Liver (tissue), 8 donors: ENCODE measurements at regions not wholly inside any gene's neighbourhood (a gene's known extent, or its start where the extent isn't known, plus 50 kb on each side); places are given as distances from the start of the nearest gene placed in this dataset.

Source experiments
- DNase-seq: peaks from one replicate; pipeline ENCODE4 v3.0.0-alpha.2; 2017; ENCODE audit warnings: low spot score
- H3K27ac ChIP-seq, 2 donors: one replicate each; pipeline ENCODE4 v1.7.0; 2013; ENCODE audit warnings: inconsistent platforms in 2 of 2, low read length in 2 of 2, control low read depth in 1 of 2, low read depth in 1 of 2, mild to moderate bottlenecking in 1 of 2
- H3K27me3 ChIP-seq, 4 donors: one replicate each; pipeline versions ENCODE4 v1.6.1 to v1.7.0; 2013; ENCODE audit warnings: low read length in 3 of 4, inconsistent platforms in 1 of 4, mild to moderate bottlenecking in 1 of 4, moderate library complexity in 1 of 4; ENCODE audit not compliant: control insufficient read depth in 4 of 4, insufficient read depth in 4 of 4
- H3K36me3 ChIP-seq, 4 donors: one replicate each; pipeline versions ENCODE4 v1.6.1 to v1.7.0; 2013; ENCODE audit warnings: low read length in 3 of 4, mild to moderate bottlenecking in 3 of 4, low read depth in 1 of 4, moderate library complexity in 1 of 4; ENCODE audit not compliant: control insufficient read depth in 4 of 4, insufficient read depth in 3 of 4
- H3K4me1 ChIP-seq, 4 donors: one replicate each; pipeline versions ENCODE4 v1.6.1 to v1.7.0; 2013; ENCODE audit warnings: low read length in 3 of 4, mild to moderate bottlenecking in 3 of 4, moderate library complexity in 1 of 4; ENCODE audit not compliant: control insufficient read depth in 4 of 4, insufficient read depth in 4 of 4
- H3K4me3 ChIP-seq, 3 donors: one replicate each; pipeline versions ENCODE4 v1.6.1 to v1.7.0; 2013; ENCODE audit warnings: low read length in 3 of 3, control low read depth in 1 of 3, low read depth in 1 of 3, mild to moderate bottlenecking in 1 of 3
- H3K9ac ChIP-seq, 2 donors: one replicate each; pipeline ENCODE4 v1.7.0; 2013; ENCODE audit warnings: low read length in 2 of 2, mild to moderate bottlenecking in 2 of 2, moderate library complexity in 2 of 2, control low read depth in 1 of 2, low read depth in 1 of 2
- H3K9me3 ChIP-seq, 4 donors: one replicate each; pipeline versions ENCODE4 v1.6.1 to v1.7.0; 2013; ENCODE audit warnings: low read length in 3 of 4; ENCODE audit not compliant: control insufficient read depth in 4 of 4
- EGR1 ChIP-seq, 2 donors: IDR thresholded peaks; 2 replicates each; pipeline ENCODE4 v1.6.1; 2016 to 2018; ENCODE audit warnings: antibody characterized with exemption in 2 of 2, low read depth in 2 of 2
- FOXA1 ChIP-seq: IDR thresholded peaks from 2 replicates; pipeline ENCODE4 v1.6.1; 2016; ENCODE audit warnings: antibody characterized with exemption
- FOXA2 ChIP-seq: IDR thresholded peaks from 2 replicates; pipeline ENCODE4 v1.6.1; 2016; ENCODE audit warnings: antibody characterized with exemption
- GABPA ChIP-seq, 2 donors: IDR thresholded peaks in 1 of 2; conservative IDR thresholded peaks in 1 of 2; 2 replicates each; pipeline ENCODE4 v1.6.1; 2016; ENCODE audit warnings: antibody characterized with exemption in 2 of 2, mild to moderate bottlenecking in 1 of 2, moderate library complexity in 1 of 2
- HNF4A ChIP-seq, 2 donors: conservative IDR thresholded peaks; 2 replicates each; pipeline ENCODE4 v1.6.1; 2016; ENCODE audit warnings: antibody characterized with exemption in 2 of 2, mild to moderate bottlenecking in 2 of 2
- HNF4G ChIP-seq: IDR thresholded peaks from 2 replicates; pipeline ENCODE4 v1.6.1; 2016; ENCODE audit warnings: antibody characterized with exemption
- NR2F2 ChIP-seq: IDR thresholded peaks from 2 replicates; pipeline ENCODE4 v1.6.1; 2016; ENCODE audit warnings: antibody characterized with exemption
- RAD21 ChIP-seq, 2 donors: IDR thresholded peaks; 2 replicates each; pipeline ENCODE4 v1.6.1; 2016; ENCODE audit warnings: antibody characterized with exemption in 2 of 2, mild to moderate bottlenecking in 2 of 2
- RXRA ChIP-seq, 2 donors: IDR thresholded peaks; 2 replicates each; pipeline ENCODE4 v1.6.1; 2017 to 2018; ENCODE audit warnings: antibody characterized with exemption in 2 of 2, mild to moderate bottlenecking in 1 of 2
- SP1 ChIP-seq: IDR thresholded peaks from 2 replicates; pipeline ENCODE4 v1.6.1; 2018; ENCODE audit warnings: antibody characterized with exemption, mild to moderate bottlenecking
- TAF1 ChIP-seq: conservative IDR thresholded peaks from 2 replicates; pipeline ENCODE4 v1.6.1; 2016; ENCODE audit warnings: antibody characterized with exemption, mild to moderate bottlenecking
- YY1 ChIP-seq: IDR thresholded peaks from 2 replicates; pipeline ENCODE4 v1.6.1; 2016; ENCODE audit warnings: antibody characterized with exemption, mild to moderate bottlenecking
- WGBS: extraction: QIAGEN DNeasy Blood & Tissue Kit; methylation state at CpG from one replicate; pipeline ENCODE4 v1.1.7; 2013; 5-methylcytosine and 5-hydroxymethylcytosine counted together
- TF ChIP-seq, protein P1 (sequence below): IDR thresholded peaks from 2 replicates; pipeline ENCODE4 v1.6.1; 2016; ENCODE audit warnings: antibody characterized with exemption, mild to moderate bottlenecking
- TF ChIP-seq, protein P2 (sequence below): fragments of 150-350 bp; IDR thresholded peaks from 2 replicates; pipeline ENCODE4 v1.5.1; 2017; ENCODE audit warnings: improper control_type of control experiment, low read depth, low read length; ENCODE audit not compliant: missing input control
- TF ChIP-seq, protein P3 (sequence below): IDR thresholded peaks from 2 replicates; pipeline ENCODE4 v1.6.1; 2016; ENCODE audit warnings: antibody characterized with exemption
- TF ChIP-seq, protein P4 (sequence below): IDR thresholded peaks from 2 replicates; pipeline ENCODE4 v1.6.1; 2016; ENCODE audit warnings: antibody characterized with exemption
- TF ChIP-seq, protein P5 (sequence below): IDR thresholded peaks from 2 replicates; pipeline ENCODE4 v1.6.1; 2016; ENCODE audit warnings: antibody characterized with exemption
- donor health status: healthy.
- donor health status: healthy.
- donor health status: healthy.
- donor health status: healthy.
- donor health status: healthy.

DNA sequence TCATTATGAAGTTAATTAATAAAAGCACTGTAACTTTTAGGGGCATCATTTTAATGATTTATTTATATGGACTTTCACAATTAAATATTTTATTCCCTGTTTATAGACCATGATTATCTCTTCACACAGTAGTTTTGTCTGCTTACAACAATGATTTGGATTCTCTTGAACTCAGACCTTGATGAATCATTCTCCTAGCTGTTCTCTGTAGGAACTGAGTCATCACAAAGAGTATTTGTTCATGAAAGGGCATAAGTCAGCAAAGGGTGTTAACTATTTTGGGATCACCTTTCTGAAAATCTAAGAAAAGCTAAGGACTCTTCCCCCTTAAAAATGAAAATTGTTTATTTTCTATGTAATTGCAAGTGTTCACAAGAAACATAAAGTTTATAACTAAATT lies 461.1 kb upstream of the UBE2E3 start (continued):
- no peak for TF ChIP-seq GABPA (IDR thresholded peaks at IDR 0.05 in 1 of 2, conservative IDR thresholded peaks at IDR 0.05 in 1 of 2)
- TF ChIP-seq FOXA2 = no peak
- TF ChIP-seq EGR1 (IDR thresholded peaks at IDR 0.05; ENCODE audit: low read depth in 2 of 2) = no peak

DNA sequence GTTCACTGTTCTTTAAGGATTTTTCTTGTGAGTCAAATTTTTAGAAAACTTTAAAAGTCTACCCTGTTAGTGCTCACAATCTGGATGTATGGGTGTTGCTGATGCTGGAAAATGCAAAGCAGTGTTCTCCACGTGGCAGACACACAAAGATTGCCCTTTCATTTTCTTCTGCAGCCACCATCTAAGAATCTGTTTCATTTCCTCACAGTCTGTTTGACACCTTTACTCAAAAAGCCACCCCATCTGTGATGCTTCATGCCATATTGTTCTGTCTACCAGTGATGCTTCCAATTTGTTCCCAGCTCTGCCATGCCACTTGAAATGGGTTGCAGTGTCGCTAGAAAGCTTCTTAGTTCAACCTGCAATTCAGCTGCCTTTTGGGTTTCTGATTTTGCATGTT lies 464.2 kb upstream of the UBE2E3 start:
- H3K4me1 ChIP-seq = no peaks in the 10 kb centered on the region
- no peaks in the 10 kb centered on the region for H3K27me3 ChIP-seq
- no peaks in the 10 kb centered on the region for H3K36me3 ChIP-seq
- no peaks in the 10 kb centered on the region for H3K9me3 ChIP-seq
- no peak overlapping the region for H3K27ac ChIP-seq
- H3K4me3 ChIP-seq = no peak overlapping the region
- H3K9ac ChIP-seq = no peak overlapping the region
- TF ChIP-seq HNF4G (no peak), RAD21 (IDR thresholded peaks at IDR 0.05) (no peak), YY1 (no peak), FOXA1 (no peak), SP1 (no peak), EGR1 (IDR thresholded peaks at IDR 0.05; ENCODE audit: low read depth in 2 of 2) (no peak)
- TF ChIP-seq, protein P1, sequence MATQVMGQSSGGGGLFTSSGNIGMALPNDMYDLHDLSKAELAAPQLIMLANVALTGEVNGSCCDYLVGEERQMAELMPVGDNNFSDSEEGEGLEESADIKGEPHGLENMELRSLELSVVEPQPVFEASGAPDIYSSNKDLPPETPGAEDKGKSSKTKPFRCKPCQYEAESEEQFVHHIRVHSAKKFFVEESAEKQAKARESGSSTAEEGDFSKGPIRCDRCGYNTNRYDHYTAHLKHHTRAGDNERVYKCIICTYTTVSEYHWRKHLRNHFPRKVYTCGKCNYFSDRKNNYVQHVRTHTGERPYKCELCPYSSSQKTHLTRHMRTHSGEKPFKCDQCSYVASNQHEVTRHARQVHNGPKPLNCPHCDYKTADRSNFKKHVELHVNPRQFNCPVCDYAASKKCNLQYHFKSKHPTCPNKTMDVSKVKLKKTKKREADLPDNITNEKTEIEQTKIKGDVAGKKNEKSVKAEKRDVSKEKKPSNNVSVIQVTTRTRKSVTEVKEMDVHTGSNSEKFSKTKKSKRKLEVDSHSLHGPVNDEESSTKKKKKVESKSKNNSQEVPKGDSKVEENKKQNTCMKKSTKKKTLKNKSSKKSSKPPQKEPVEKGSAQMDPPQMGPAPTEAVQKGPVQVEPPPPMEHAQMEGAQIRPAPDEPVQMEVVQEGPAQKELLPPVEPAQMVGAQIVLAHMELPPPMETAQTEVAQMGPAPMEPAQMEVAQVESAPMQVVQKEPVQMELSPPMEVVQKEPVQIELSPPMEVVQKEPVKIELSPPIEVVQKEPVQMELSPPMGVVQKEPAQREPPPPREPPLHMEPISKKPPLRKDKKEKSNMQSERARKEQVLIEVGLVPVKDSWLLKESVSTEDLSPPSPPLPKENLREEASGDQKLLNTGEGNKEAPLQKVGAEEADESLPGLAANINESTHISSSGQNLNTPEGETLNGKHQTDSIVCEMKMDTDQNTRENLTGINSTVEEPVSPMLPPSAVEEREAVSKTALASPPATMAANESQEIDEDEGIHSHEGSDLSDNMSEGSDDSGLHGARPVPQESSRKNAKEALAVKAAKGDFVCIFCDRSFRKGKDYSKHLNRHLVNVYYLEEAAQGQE = no peak
- no peak for DNase-seq
- WGBS = 76% methylated on average over 2 of the region's 2 CpGs

DNA sequence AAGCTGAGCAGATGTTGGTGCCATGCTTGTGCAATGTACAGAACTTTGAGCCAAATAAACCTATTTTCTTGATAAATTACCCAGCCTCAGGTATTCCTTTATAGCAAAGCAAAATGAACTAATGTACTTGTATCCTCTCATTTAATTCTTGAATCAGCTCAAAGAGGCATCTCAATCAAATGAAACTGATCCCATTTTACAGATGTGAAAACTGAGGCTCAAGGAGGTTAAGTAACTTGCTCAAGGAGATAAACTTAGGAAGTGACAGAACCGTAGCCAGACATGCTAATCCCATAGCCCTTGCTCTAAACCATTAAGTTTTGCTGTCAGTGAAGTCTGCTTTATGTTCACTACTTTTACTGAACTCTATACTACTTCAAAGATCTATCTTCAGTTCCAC lies 467.0 kb upstream of the UBE2E3 start:
- no peak for DNase-seq
- no peaks in the 10 kb centered on the region for H3K36me3 ChIP-seq
- H3K4me1 ChIP-seq = no peaks in the 10 kb centered on the region
- H3K9ac ChIP-seq = no peak overlapping the region
- H3K4me3 ChIP-seq = no peak overlapping the region
- no peak overlapping the region for H3K27ac ChIP-seq
- no peaks in the 10 kb centered on the region for H3K9me3 ChIP-seq
- 64% methylated on average over 1 of the region's 1 CpG for WGBS
- H3K27me3 ChIP-seq = no peaks in the 10 kb centered on the region
- TF ChIP-seq, protein P2, sequence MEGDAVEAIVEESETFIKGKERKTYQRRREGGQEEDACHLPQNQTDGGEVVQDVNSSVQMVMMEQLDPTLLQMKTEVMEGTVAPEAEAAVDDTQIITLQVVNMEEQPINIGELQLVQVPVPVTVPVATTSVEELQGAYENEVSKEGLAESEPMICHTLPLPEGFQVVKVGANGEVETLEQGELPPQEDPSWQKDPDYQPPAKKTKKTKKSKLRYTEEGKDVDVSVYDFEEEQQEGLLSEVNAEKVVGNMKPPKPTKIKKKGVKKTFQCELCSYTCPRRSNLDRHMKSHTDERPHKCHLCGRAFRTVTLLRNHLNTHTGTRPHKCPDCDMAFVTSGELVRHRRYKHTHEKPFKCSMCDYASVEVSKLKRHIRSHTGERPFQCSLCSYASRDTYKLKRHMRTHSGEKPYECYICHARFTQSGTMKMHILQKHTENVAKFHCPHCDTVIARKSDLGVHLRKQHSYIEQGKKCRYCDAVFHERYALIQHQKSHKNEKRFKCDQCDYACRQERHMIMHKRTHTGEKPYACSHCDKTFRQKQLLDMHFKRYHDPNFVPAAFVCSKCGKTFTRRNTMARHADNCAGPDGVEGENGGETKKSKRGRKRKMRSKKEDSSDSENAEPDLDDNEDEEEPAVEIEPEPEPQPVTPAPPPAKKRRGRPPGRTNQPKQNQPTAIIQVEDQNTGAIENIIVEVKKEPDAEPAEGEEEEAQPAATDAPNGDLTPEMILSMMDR = no peak
- TF ChIP-seq, protein P3, sequence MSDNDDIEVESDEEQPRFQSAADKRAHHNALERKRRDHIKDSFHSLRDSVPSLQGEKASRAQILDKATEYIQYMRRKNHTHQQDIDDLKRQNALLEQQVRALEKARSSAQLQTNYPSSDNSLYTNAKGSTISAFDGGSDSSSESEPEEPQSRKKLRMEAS = no peak
- TF ChIP-seq SP1 (no peak), RAD21 (IDR thresholded peaks at IDR 0.05) (no peak)

DNA sequence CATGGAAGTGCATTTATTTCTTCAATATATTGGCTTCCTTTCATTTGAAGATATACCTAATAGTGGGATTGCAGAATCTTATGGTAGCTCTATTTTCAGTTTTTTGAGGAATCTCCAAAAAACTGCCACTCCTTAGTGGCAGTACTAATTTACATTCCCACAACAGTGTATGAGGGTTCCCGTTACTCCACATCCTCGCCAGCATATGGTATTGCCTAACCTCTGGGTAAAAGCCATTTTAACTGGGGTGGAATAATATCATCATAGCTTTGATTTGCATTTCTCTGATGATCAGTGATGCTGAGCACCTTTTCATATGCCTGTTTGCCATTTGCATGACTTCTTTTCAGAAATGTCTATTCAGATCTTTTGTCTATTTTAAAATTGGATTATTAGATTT lies 471.9 kb upstream of the UBE2E3 start:
- 95% methylated on average over 2 of the region's 2 CpGs for WGBS
- no peak overlapping the region for H3K27ac ChIP-seq
- no peaks in the 10 kb centered on the region for H3K36me3 ChIP-seq
- no peak overlapping the region for H3K4me3 ChIP-seq
- H3K9me3 ChIP-seq = no peaks in the 10 kb centered on the region
- DNase-seq = no peak
- H3K4me1 ChIP-seq = no peaks in the 10 kb centered on the region
- H3K9ac ChIP-seq = no peak overlapping the region
- no peaks in the 10 kb centered on the region for H3K27me3 ChIP-seq
- TF ChIP-seq, protein P3 = no peak
- TF ChIP-seq TAF1 = no peak
- no peak for TF ChIP-seq FOXA1
- TF ChIP-seq HNF4G = no peak
- TF ChIP-seq EGR1 (IDR thresholded peaks at IDR 0.05; ENCODE audit: low read depth in 2 of 2) = no peak
- no peak for TF ChIP-seq HNF4A (conservative IDR thresholded peaks at IDR 0.05)
- no peak for TF ChIP-seq FOXA2
- TF ChIP-seq, protein P4, sequence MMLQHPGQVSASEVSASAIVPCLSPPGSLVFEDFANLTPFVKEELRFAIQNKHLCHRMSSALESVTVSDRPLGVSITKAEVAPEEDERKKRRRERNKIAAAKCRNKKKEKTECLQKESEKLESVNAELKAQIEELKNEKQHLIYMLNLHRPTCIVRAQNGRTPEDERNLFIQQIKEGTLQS = no peak
- TF ChIP-seq GABPA (IDR thresholded peaks at IDR 0.05 in 1 of 2, conservative IDR thresholded peaks at IDR 0.05 in 1 of 2) = no peak
- no peak for TF ChIP-seq NR2F2
- no peak for TF ChIP-seq RXRA (IDR thresholded peaks at IDR 0.05)
- TF ChIP-seq, protein P5, sequence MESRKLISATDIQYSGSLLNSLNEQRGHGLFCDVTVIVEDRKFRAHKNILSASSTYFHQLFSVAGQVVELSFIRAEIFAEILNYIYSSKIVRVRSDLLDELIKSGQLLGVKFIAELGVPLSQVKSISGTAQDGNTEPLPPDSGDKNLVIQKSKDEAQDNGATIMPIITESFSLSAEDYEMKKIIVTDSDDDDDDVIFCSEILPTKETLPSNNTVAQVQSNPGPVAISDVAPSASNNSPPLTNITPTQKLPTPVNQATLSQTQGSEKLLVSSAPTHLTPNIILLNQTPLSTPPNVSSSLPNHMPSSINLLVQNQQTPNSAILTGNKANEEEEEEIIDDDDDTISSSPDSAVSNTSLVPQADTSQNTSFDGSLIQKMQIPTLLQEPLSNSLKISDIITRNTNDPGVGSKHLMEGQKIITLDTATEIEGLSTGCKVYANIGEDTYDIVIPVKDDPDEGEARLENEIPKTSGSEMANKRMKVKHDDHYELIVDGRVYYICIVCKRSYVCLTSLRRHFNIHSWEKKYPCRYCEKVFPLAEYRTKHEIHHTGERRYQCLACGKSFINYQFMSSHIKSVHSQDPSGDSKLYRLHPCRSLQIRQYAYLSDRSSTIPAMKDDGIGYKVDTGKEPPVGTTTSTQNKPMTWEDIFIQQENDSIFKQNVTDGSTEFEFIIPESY = no peak
